ENCODE measurements at regions not wholly inside any gene's neighbourhood (a gene's known extent, or its start where the extent isn't known, plus 50 kb on each side); places are given as distances from the start of the nearest gene placed in this dataset.
"Not testable (repeated sequence)": the region's sequence is repeated elsewhere in the genome, so short reads cannot be mapped to it uniquely, and the experiment has no call there.

DNA sequence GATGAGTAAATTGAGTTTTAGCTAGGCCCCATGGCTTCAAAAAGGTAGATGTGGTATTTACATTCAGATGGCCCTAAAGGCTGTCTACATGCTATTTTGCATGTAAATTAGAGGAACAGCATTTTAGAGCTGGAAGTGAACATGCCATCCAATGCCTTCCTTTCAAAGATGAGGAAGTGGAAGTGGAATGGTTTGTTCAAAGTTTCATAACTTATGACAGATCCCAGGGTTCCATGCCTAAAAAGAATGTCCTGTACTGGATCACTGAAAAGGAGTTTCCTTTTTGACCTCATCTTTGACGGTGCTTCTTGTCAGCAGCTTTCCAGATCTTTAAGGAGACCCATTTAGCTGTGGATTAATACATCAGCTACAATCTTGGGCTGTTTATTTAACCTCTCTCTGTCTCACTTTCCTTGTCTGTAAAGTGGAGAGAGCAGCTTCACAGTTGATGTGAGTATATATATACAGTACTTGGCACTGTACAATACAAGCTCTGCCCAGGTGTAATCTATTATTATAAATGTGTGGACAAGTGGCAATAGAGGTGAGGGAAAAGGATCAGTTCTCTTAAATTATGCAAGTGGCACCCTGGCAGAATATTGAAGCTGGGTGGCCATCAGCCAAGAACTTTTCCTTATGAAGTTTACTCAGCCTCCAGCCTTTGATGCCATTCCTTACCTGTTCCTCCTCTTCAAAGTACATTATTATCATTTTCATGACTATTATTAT lies 68.7 kb upstream of the GOLGA8B start:
- no peak for DNase-seq (ENCODE audit: low read depth in 2 of 2)

- DNase-seq (ENCODE audit: low read depth in 2 of 2): no peak
Observed at GRCh38 chr15:34650177-34650576, 66.7 kb upstream of the GOLGA8B start.

- no peak for DNase-seq (ENCODE audit: low read depth in 2 of 2)
Observed at GRCh38 chr15:34648294-34648631, 64.8 kb upstream of the GOLGA8B start.

GRCh38 chr15:34647569-34648293 lies 64.3 kb upstream of the GOLGA8B start:
- no peak for DNase-seq (ENCODE audit: low read depth in 2 of 2)

DNA sequence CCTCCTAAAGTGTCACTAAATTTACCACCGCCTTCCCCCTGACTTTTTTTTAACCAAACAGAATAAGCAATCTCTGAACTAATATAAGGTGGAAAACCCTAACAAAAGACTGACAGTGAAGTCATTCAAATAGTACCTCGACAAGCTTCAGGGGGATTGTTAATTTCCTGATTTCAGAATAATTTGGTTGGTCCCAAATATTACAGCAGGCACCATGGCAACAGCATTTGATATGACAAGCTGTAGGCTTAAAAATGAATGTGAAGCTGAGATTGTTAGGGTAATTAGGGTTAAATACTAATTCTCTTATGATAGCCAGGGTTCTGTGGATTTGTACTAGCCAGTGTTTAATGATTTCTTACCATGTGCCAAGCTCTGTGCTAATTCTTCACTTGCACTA lies 63.5 kb upstream of the GOLGA8B start:
- no peak for DNase-seq (ENCODE audit: low read depth in 2 of 2)

DNA sequence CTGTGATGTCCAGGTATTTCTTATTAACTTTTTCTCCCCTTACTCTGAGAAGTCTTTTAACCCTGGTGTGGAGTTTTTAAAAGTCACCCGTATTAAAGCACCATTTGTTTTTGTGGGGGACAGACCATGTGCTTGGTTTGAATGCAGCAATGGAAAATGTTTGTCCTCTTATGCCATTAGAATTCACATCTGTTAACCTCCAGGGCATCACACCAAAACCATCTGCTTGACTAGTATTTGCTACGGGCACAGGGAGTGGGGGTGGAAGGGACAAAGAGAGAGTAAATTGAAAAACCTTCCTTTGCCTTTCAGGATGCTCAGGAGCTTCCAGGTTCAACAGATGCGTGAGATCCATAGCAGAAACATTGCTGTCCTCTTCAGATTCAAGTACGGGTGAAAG lies 61.4 kb upstream of the GOLGA8B start:
- DNase-seq (ENCODE audit: low read depth in 2 of 2): no peak

DNA sequence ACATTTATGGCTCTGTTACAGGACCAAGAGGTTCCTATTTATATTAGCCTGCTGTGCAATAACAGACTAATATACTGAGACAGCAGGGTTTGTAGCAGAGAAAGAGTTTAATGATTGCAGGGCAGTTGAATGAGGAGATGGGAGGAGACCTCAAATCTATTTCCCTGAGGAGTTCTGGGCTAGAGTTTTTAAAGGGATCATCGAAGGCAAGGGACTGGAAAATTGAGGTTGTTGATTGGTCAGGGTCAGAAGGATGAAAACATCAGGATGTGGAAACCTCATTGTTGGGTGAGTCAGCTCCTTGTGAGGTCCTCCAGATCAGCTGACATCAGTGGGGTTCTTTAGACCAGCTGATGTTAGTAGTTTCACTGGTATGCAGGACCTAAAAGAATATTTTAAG lies 60.6 kb upstream of the GOLGA8B start:
- peak in 1 of 2 donors; percentile 17 for DNase-seq (ENCODE audit: low read depth in 2 of 2)

DNA sequence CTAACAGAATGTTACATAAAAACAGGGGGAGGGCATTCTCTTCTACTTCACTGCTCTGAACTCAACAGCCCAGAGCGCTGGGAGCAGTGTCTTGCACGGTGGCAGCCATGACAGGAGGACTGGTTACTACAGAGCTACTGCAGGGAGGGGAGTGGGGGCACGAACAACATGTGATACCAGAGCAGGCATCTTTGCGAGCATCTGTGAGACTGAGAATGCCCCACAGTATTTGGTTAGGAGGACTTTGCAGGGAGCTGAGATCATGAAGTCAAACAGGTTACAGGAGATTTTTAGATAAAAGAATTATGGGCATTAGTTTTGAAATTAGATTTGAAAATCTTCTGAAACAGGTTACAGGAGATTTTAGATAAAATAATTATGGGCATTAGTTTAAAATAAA lies 58.8 kb upstream of the GOLGA8B start:
- no peak for DNase-seq (ENCODE audit: low read depth in 2 of 2)

GRCh38 chr15:34640661-34641060 lies 57.2 kb upstream of the GOLGA8B start:
- no peak for DNase-seq (ENCODE audit: low read depth in 2 of 2)

- no peak for DNase-seq (ENCODE audit: low read depth in 2 of 2)
Observed at GRCh38 chr15:34637305-34637704, 53.9 kb upstream of the GOLGA8B start.

DNA sequence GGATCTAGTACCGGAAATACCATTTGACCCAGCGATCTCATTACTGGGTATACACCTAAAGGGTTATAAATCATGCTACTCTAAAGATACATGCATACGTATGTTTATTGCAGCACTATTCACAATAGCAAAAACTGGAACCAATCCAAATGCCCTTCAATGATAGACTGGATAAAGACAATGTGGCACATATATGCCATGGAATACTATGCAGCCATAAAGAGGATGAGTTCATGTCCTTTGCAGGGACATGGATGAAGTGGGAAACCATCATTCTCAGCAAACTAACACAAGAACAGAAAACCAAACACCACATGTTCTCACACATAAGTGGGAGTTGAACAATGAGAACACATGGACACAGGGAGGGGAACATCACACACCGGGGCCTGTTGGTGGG lies 50.2 kb upstream of the GOLGA8B start:
- not testable (repeated sequence) for DNase-seq (ENCODE audit: low read depth in 2 of 2)
